Heart right ventricle (tissue), 16 donors: ENCODE measurements at regions not wholly inside any gene's neighbourhood (a gene's known extent, or its start where the extent isn't known, plus 50 kb on each side); places are given as distances from the start of the nearest gene placed in this dataset.

Experiments used
- ATAC-seq, 8 donors: fragments of 200-7000 bp; cut with Tn5 transposase; one replicate each; pipeline ENCODE4 v1.9.1; 2020; ENCODE audit warnings: mild to moderate bottlenecking in 8 of 8, moderate library complexity in 8 of 8, moderate number of reproducible peaks in 1 of 8
- DNase-seq, 2 donors: peaks; one replicate each; pipeline ENCODE4 v3.0.0-alpha.2; 2020
- H3K27ac ChIP-seq, 10 donors: fragments of 200-600 bp; sonication (generic) in 2 of 10; one replicate each; pipeline versions ENCODE4 v1.5.0 to v1.8.0; 2020 to 2022; ENCODE audit warnings: mild to moderate bottlenecking in 3 of 10
- H3K27me3 ChIP-seq, 7 donors: fragments of 200-600 bp; one replicate each; pipeline ENCODE4 v1.8.0; 2021 to 2022; ENCODE audit warnings: mild to moderate bottlenecking in 2 of 7
- H3K36me3 ChIP-seq, 9 donors: fragments of 200-600 bp; sonication (generic) in 1 of 9; one replicate each; pipeline versions ENCODE4 v1.5.0 to v1.8.0; 2020 to 2022; ENCODE audit warnings: mild to moderate bottlenecking in 2 of 9
- H3K4me1 ChIP-seq, 9 donors: fragments of 200-600 bp; sonication (generic) in 1 of 9; one replicate each; pipeline versions ENCODE4 v1.5.0 to v1.8.0; 2020 to 2022; ENCODE audit warnings: mild to moderate bottlenecking in 4 of 9
- H3K4me3 ChIP-seq, 10 donors: fragments of 200-600 bp; sonication (generic) in 2 of 10; one replicate each; pipeline versions ENCODE4 v1.5.0 to v1.8.0; 2020 to 2022; ENCODE audit warnings: mild to moderate bottlenecking in 7 of 10, moderate library complexity in 2 of 10
- H3K9me3 ChIP-seq, 11 donors: fragments of 200-600 bp in 10 of 11; sonication (generic) in 2 of 11; one replicate each; pipeline versions ENCODE4 v1.5.0 to v1.8.0; 2013 to 2022; ENCODE audit warnings: mild to moderate bottlenecking in 2 of 11, control low read depth in 1 of 11, moderate library complexity in 1 of 11
- CTCF ChIP-seq, 9 donors: fragments of 200-600 bp; sonication (generic) in 2 of 9; IDR thresholded peaks; one replicate each; pipeline versions ENCODE4 v1.5.0 to v1.8.0; 2021 to 2022; ENCODE audit warnings: antibody characterized with exemption in 9 of 9, mild to moderate bottlenecking in 5 of 9, moderate library complexity in 1 of 9
- WGBS, 2 donors: extraction: QIAGEN DNeasy Blood & Tissue Kit; methylation state at CpG; one replicate each; pipeline ENCODE4 v1.1.7; 2013; ENCODE audit warnings: inconsistent platforms in 1 of 2; 5-methylcytosine and 5-hydroxymethylcytosine counted together
- intact Hi-C, 10 donors: fragments of 100-400 bp; cut with DNase I; formaldehyde crosslinking; loops; one replicate each; pipeline versions ENCODE4 v1.11.1 to v1.14.2; 2022
- donor health status: Arrhythmogenic right ventricular cardiomyopathy.
- donor health status: ischemic (EF 13 %, LVEDD 7.1; RV severe dilation, severe dysfunction).
- donor health status: healthy with polysubstance abuse.
- donor health status: DM: no; HTN: yes; CAD: no.
- donor health status: DM: no; HTN: no; CAD: no.
- donor health status: ischemic (EF 25% LVEDD 6.9; RV normal size, moderate dysfunction).
- donor health status: ischemic (EF 25% LVEDD 5.7; RV mildly dilated, moderate dysfunction).
- donor health status: healthy.
- donor health status: DM: yes; HTN: yes; CAD: no.
- donor health status: Ischemic cardiomyopathy.
- donor health status: ischemic (EF 35%, LVEDD 5.7; RV mildly dilated, moderate dysfunction).
- donor health status: nonischemic (EF 11% LVEDD 7.7; RV severe dilation, severe dysfunction).
- donor health status: DM: yes; HTN: yes; CAD: no.
- donor health status: PGD.
- donor health status: ischemic (EF 29% LVEDD 5.4; RV normal size, mild dysfunction).
- donor health status: nonischemic (EF 23%, LVEDD 6.1; RV moderate dilation, normal function).

GRCh38 chr11:112421879-112422278 lies 161.2 kb upstream of the PLET1 start:
- no peaks in the 10 kb centered on the region for H3K4me1 ChIP-seq
- H3K27me3 ChIP-seq: no peaks in the 10 kb centered on the region
- H3K9me3 ChIP-seq: peaks cover 0 to 8% (median 0%) of the 10 kb centered on the region in 11 donors
- WGBS, 2 donors: 63 to 68% methylated on average over 4 of the region's 4 CpGs
- intact Hi-C loops: no loop called here
- ATAC-seq (no peak), DNase-seq (no peak)
- H3K27ac ChIP-seq: no peak overlapping the region
- no peak for TF ChIP-seq CTCF (IDR thresholded peaks at IDR 0.05)
- no peaks in the 10 kb centered on the region for H3K36me3 ChIP-seq
- H3K4me3 ChIP-seq: no peak overlapping the region

- H3K4me1 ChIP-seq: no peaks in the 10 kb centered on the region
- no peak overlapping the region for H3K27ac ChIP-seq
- peaks cover 0 to 27% (median 0%) of the 10 kb centered on the region in 11 donors for H3K9me3 ChIP-seq
- no peak for DNase-seq
- no peak for TF ChIP-seq CTCF (IDR thresholded peaks at IDR 0.05)
- H3K36me3 ChIP-seq: no peaks in the 10 kb centered on the region
- no peak for ATAC-seq
- H3K4me3 ChIP-seq: no peak overlapping the region
- no peaks in the 10 kb centered on the region for H3K27me3 ChIP-seq
- intact Hi-C loops: no loop called here
- 72 to 81% methylated on average over 5 of the region's 5 CpGs for WGBS, 2 donors
Measured at GRCh38 chr11:112425121-112425520, 164.5 kb upstream of the PLET1 start.

GRCh38 chr11:112437096-112437495 lies 176.4 kb upstream of the PLET1 start:
- no peak overlapping the region for H3K27ac ChIP-seq
- ATAC-seq (no peak), DNase-seq (no peak)
- peaks cover 0 to 44% (median 21%) of the 10 kb centered on the region in 11 donors for H3K9me3 ChIP-seq
- H3K4me1 ChIP-seq: no peaks in the 10 kb centered on the region
- no peak for TF ChIP-seq CTCF (IDR thresholded peaks at IDR 0.05)
- H3K27me3 ChIP-seq: no peaks in the 10 kb centered on the region
- intact Hi-C loops: no loop called here
- no peaks in the 10 kb centered on the region for H3K36me3 ChIP-seq
- WGBS, 2 donors: 70 to 73% methylated on average over 2 of the region's 2 CpGs
- H3K4me3 ChIP-seq: no peak overlapping the region

- ATAC-seq (no peak), DNase-seq (no peak)
- H3K9me3 ChIP-seq: peaks cover 0 to 46% (median 25%) of the 10 kb centered on the region in 11 donors
- no peak overlapping the region for H3K27ac ChIP-seq
- no peak for TF ChIP-seq CTCF (IDR thresholded peaks at IDR 0.05)
- no peaks in the 10 kb centered on the region for H3K27me3 ChIP-seq
- no peaks in the 10 kb centered on the region for H3K36me3 ChIP-seq
- no peak overlapping the region for H3K4me3 ChIP-seq
- 80 to 87% methylated on average over 2 of the region's 2 CpGs for WGBS, 2 donors
- intact Hi-C loops: no loop called here
- no peaks in the 10 kb centered on the region for H3K4me1 ChIP-seq
Measured at GRCh38 chr11:112439614-112440013, 179.0 kb upstream of the PLET1 start.
